IMR-90 (cell line): ENCODE measurements at regions not wholly inside any gene's neighbourhood (a gene's known extent, or its start where the extent isn't known, plus 50 kb on each side); places are given as distances from the start of the nearest gene placed in this dataset.

Source experiments
- ATAC-seq: fragments of 200-7000 bp; cut with Tn5 transposase; 2 replicates; pipeline ENCODE4 v1.9.1; 2020; ENCODE audit warnings: low read depth, mild to moderate bottlenecking, moderate library complexity
- BruUV-seq: library from RNA; stranded (reverse); fragments of 400-500 nt; replicated peaks from 2 replicates; lab custom pipeline; 2021; lab: Mats Ljungman, UMichigan
- CTCF ChIA-PET: fragments of 300-600 bp; formaldehyde crosslinking; extraction: SDS; loops from one replicate; lab custom pipeline; 2021; ENCODE audit warnings: antibody characterized with exemption; lab: Yijun Ruan, JAX
- POLR2A ChIA-PET: fragments of 300-600 bp; sonication (Branson Sonifier 250); formaldehyde crosslinking; loops from one replicate; lab custom pipeline; 2022; ENCODE audit warnings: antibody characterized with exemption; ENCODE audit not compliant: unreplicated experiment; lab: Charles Lee
- DNase-seq: peaks from one replicate; pipeline ENCODE4 v3.0.0; 2013
- H2AFZ ChIP-seq: replicated peaks from 2 replicates; pipeline ENCODE3; 2013; ENCODE audit warnings: low read length, mild to moderate bottlenecking; ENCODE audit not compliant: poor library complexity
- H2AK5ac ChIP-seq: 2 replicates; pipeline ENCODE4 v1.6.1; 2013; ENCODE audit warnings: low read depth, low read length, inconsistent platforms
- H2AK9ac ChIP-seq: replicated peaks from 2 replicates; pipeline ENCODE3; 2013; ENCODE audit warnings: mild to moderate bottlenecking, low read depth, low read length, moderate library complexity; ENCODE audit not compliant: poor library complexity
- H2BK120ac ChIP-seq: 2 replicates; pipeline ENCODE4 v1.6.1; 2013; ENCODE audit warnings: low read depth, low read length, inconsistent platforms
- H2BK15ac ChIP-seq: 3 replicates; pipeline ENCODE4 v1.6.1; 2013; ENCODE audit warnings: low read depth, low read length, inconsistent platforms
- H2BK20ac ChIP-seq: 2 replicates; pipeline ENCODE4 v1.6.1; 2013; ENCODE audit warnings: low read depth, mild to moderate bottlenecking, inconsistent platforms, low read length, moderate library complexity
- H2BK5ac ChIP-seq: 2 replicates; pipeline ENCODE4 v1.6.1; 2013; ENCODE audit warnings: mild to moderate bottlenecking, low read depth, low read length, inconsistent platforms; ENCODE audit not compliant: poor library complexity, severe bottlenecking
- H3K14ac ChIP-seq: replicated peaks from 2 replicates; pipeline ENCODE4 v1.6.1; 2013; ENCODE audit warnings: low read depth, low read length, inconsistent platforms
- H3K18ac ChIP-seq: 2 replicates; pipeline ENCODE4 v1.6.1; 2013; ENCODE audit warnings: low read depth, low read length, control low read depth
- H3K23ac ChIP-seq: 2 replicates; pipeline ENCODE4 v1.6.1; 2013; ENCODE audit warnings: low read depth, low read length, inconsistent platforms
- H3K27ac ChIP-seq: 2 replicates; pipeline ENCODE4 v1.5.1; 2013; ENCODE audit warnings: mild to moderate bottlenecking, control low read depth, low read length; ENCODE audit not compliant: insufficient read depth
- H3K27me3 ChIP-seq: 2 replicates; pipeline ENCODE4 v1.6.1; 2013; ENCODE audit warnings: low read length; ENCODE audit not compliant: control insufficient read depth, insufficient read depth
- H3K36me3 ChIP-seq: 2 replicates; pipeline ENCODE4 v1.6.1; 2013; ENCODE audit warnings: low read length, mixed read lengths; ENCODE audit not compliant: control insufficient read depth, insufficient read depth
- H3K4ac ChIP-seq: 2 replicates; pipeline ENCODE4 v1.6.1; 2013; ENCODE audit warnings: low read depth, low read length, inconsistent platforms
- H3K4me1 ChIP-seq: 2 replicates; pipeline ENCODE4 v1.6.1; 2013; ENCODE audit warnings: low read length, mixed read lengths; ENCODE audit not compliant: control insufficient read depth, insufficient read depth
- H3K4me2 ChIP-seq: 2 replicates; pipeline ENCODE4 v1.6.1; 2013; ENCODE audit warnings: low read depth, mild to moderate bottlenecking, control low read depth, low read length, moderate library complexity
- H3K4me3 ChIP-seq: 2 replicates; pipeline ENCODE4 v1.5.1; 2013; ENCODE audit warnings: low read depth, mild to moderate bottlenecking, control low read depth, low read length, moderate library complexity; ENCODE audit not compliant: insufficient read depth
- H3K56ac ChIP-seq: 2 replicates; pipeline ENCODE4 v1.6.1; 2013; ENCODE audit warnings: low read length, inconsistent platforms; ENCODE audit not compliant: insufficient read depth; ENCODE audit errors: extremely low read depth
- H3K79me1 ChIP-seq, 2 experiments: 2 replicates each; pipeline ENCODE4 v1.6.1; 2013; ENCODE audit warnings: low read length in 2 of 2, inconsistent platforms in 1 of 2, low read depth in 1 of 2
- H3K9ac ChIP-seq: 2 replicates; pipeline ENCODE4 v1.6.1; 2013; ENCODE audit warnings: low read depth, low read length, control low read depth
- H3K9me1 ChIP-seq: 2 replicates; pipeline ENCODE4 v1.6.1; 2013; ENCODE audit warnings: low read length, inconsistent platforms; ENCODE audit not compliant: insufficient read depth
- H3K9me3 ChIP-seq: 2 replicates; pipeline ENCODE4 v1.6.1; 2013; ENCODE audit warnings: low read length; ENCODE audit not compliant: control insufficient read depth, insufficient read depth
- H4K20me1 ChIP-seq: 2 replicates; pipeline ENCODE4 v1.6.1; 2013; ENCODE audit warnings: low read length, inconsistent platforms; ENCODE audit not compliant: insufficient read depth
- H4K5ac ChIP-seq: 2 replicates; pipeline ENCODE4 v1.6.1; 2013; ENCODE audit warnings: mild to moderate bottlenecking, low read depth, low read length, control low read depth
- H4K8ac ChIP-seq, 2 experiments: 2 replicates each; pipeline ENCODE4 v1.6.1; 2013; ENCODE audit warnings: low read depth in 2 of 2, low read length in 2 of 2, control low read depth in 1 of 2, inconsistent platforms in 1 of 2
- H4K91ac ChIP-seq: 2 replicates; pipeline ENCODE4 v1.6.1; 2013; ENCODE audit warnings: low read depth, low read length, inconsistent platforms; ENCODE audit not compliant: insufficient read depth
- BHLHE40 ChIP-seq: fragments of 150-350 bp; IDR thresholded peaks from 2 replicates; pipeline ENCODE4 v1.6.1; 2016; ENCODE audit warnings: mild to moderate bottlenecking, low read depth, low read length
- CEBPB ChIP-seq: IDR thresholded peaks from 2 replicates; pipeline ENCODE4 v1.6.1; 2012; ENCODE audit warnings: low read depth, low read length, improper control_type of control experiment
- ELK1 ChIP-seq: fragments of 150-350 bp; IDR thresholded peaks from 2 replicates; pipeline ENCODE4 v1.6.1; 2016; ENCODE audit warnings: low read depth, mild to moderate bottlenecking, low read length, moderate library complexity, borderline replicate concordance
- FOS ChIP-seq: fragments of 150-350 bp; IDR thresholded peaks from 2 replicates; pipeline ENCODE4 v1.6.1; 2016; ENCODE audit warnings: low read depth, low read length
- MAFK ChIP-seq: IDR thresholded peaks from 2 replicates; pipeline ENCODE4 v1.6.1; 2012; ENCODE audit warnings: low read depth, low read length, improper control_type of control experiment
- MAZ ChIP-seq: IDR thresholded peaks from 2 replicates; pipeline ENCODE4 v1.6.1; 2012; ENCODE audit warnings: low read depth, mild to moderate bottlenecking, low read length, improper control_type of control experiment, moderate library complexity, borderline replicate concordance
- MXI1 ChIP-seq: IDR thresholded peaks from 2 replicates; pipeline ENCODE4 v1.6.1; 2012; ENCODE audit warnings: low read depth, mild to moderate bottlenecking, low read length, moderate library complexity, borderline replicate concordance
- POLR2A ChIP-seq: IDR thresholded peaks from 2 replicates; pipeline ENCODE4 v1.6.1; 2012; ENCODE audit warnings: mild to moderate bottlenecking, low read depth, low read length
- RFX5 ChIP-seq: IDR thresholded peaks from 2 replicates; pipeline ENCODE4 v1.8.0; 2012; ENCODE audit warnings: low read depth, mild to moderate bottlenecking, low read length, moderate library complexity
- SMC3 ChIP-seq: fragments of 150-350 bp; IDR thresholded peaks from 2 replicates; pipeline ENCODE4 v1.6.1; 2016; ENCODE audit warnings: low read depth, mild to moderate bottlenecking, antibody characterized with exemption, low read length, moderate library complexity
- WGBS, 2 experiments: methylation state at CpG; one replicate each; pipeline versions ENCODE4 v1.1.5 to v1.1.7; 2013; ENCODE audit warnings: missing lambda C conversion rate in 2 of 2; ENCODE audit not compliant: insufficient read length in 1 of 2; ENCODE audit errors: extremely low coverage in 2 of 2; 5-methylcytosine and 5-hydroxymethylcytosine counted together
- dilution Hi-C: fragments of 300-500 bp; cut with HindIII; formaldehyde crosslinking; loops from one replicate; pipeline ENCODE4 v1.14.3; 2018; ENCODE audit warnings: low sequenced_read_pairs; ENCODE audit not compliant: unreplicated experiment
- in situ Hi-C: fragments of 300-500 bp; cut with MboI; formaldehyde crosslinking; loops from 3 replicates; pipeline ENCODE4 v1.14.3; 2019; ENCODE audit warnings: low sequenced_read_pairs, inconsistent platforms, mixed read lengths
- intact Hi-C: fragments of 100-400 bp; cut with micrococcal nuclease; formaldehyde crosslinking; loops from 2 replicates; pipeline ENCODE4 v1.10.0; 2022

GRCh38 chr9:82404196-82404870 lies 415.8 kb downstream of the SPATA31D1 start:
- BruUV-seq, result no TSS peak
- no peak overlapping the region for H2AK9ac ChIP-seq
- no CpG with 5 or more reads among the region's 2 CpGs for WGBS, 2 experiments

More at GRCh38 chr9:82404196-82404870, 415.8 kb downstream of the SPATA31D1 start:
- Histone ChIP-seq H3K9me3 (no peaks in the 10 kb centered on the region), H4K8ac (no peak overlapping the region), H3K14ac (no peak overlapping the region), H3K4me2 (no peak overlapping the region; the same call in 1 of the 2 replicates), H3K56ac (no peak overlapping the region), H4K5ac (no peak overlapping the region), H2BK5ac (no peak overlapping the region), H3K9me1 (no peaks in the 10 kb centered on the region), H3K9ac (no peak overlapping the region), H2AK5ac (no peak overlapping the region), H2AFZ (no peak overlapping the region), H3K23ac (no peak overlapping the region), H3K36me3 (no peaks in the 10 kb centered on the region), H3K4me1 (peaks cover 2% of the 10 kb centered on the region), H3K27me3 (no peaks in the 10 kb centered on the region), H3K27ac (no peak overlapping the region; the same call in 1 of the 2 replicates), H4K20me1 (no peaks in the 10 kb centered on the region), H3K18ac (peak overlapping the region; percentile 52; the same call in 1 of the 2 replicates), H2BK120ac (no peak overlapping the region), H3K4ac (no peak overlapping the region), H4K91ac (no peak overlapping the region), H2BK20ac (no peak overlapping the region), H2BK15ac (no peak overlapping the region), H3K4me3 (no peak overlapping the region), H3K79me1 (no peaks in the 10 kb centered on the region)
- TF ChIP-seq MAFK, result no peak
- TF ChIP-seq MXI1, result no peak
- TF ChIP-seq RFX5, result no peak
- TF ChIP-seq CEBPB, result no peak
- TF ChIP-seq FOS, result no peak
- TF ChIP-seq ELK1, result no peak
- TF ChIP-seq BHLHE40, result no peak
- no peak for TF ChIP-seq SMC3
- TF ChIP-seq POLR2A, result no peak
- no peak for TF ChIP-seq MAZ
- dilution Hi-C loops (no loop called here), in situ Hi-C loops (no loop called here), intact Hi-C loops (no loop called here)
- CTCF ChIA-PET, result no interaction called here
- peak; percentile 64 for ATAC-seq
- POLR2A ChIA-PET, result no interaction called here
- DNase-seq, result peak; percentile 64
